Right atrium auricular region (tissue), 2 donors: ENCODE measurements at regions not wholly inside any gene's neighbourhood (a gene's known extent, or its start where the extent isn't known, plus 50 kb on each side); places are given as distances from the start of the nearest gene placed in this dataset.

Source experiments
- DNase-seq: peaks from one replicate; pipeline ENCODE4 v3.0.0-alpha.2; 2019; ENCODE audit warnings: low spot score
- H3K27ac ChIP-seq, 2 donors: fragments of 200-600 bp; sonication (generic); 1 replicate in 1 of 2; 2 replicates in 1 of 2; pipeline ENCODE4 v1.5.1; 2016 to 2019
- H3K27me3 ChIP-seq, 2 donors: fragments of 200-600 bp; sonication (generic); one replicate each; pipeline versions ENCODE4 v1.5.1 to v1.6.0; 2017 to 2019
- H3K36me3 ChIP-seq: fragments of 200-600 bp; sonication (generic); one replicate; pipeline ENCODE4 v1.5.1; 2016
- H3K4me1 ChIP-seq, 2 donors: fragments of 200-600 bp; sonication (generic); one replicate each; pipeline versions ENCODE4 v1.5.1 to v1.6.0; 2017 to 2019
- H3K4me3 ChIP-seq, 2 donors: fragments of 200-600 bp; sonication (generic); 1 replicate in 1 of 2; 2 replicates in 1 of 2; pipeline ENCODE4 v1.5.1; 2017 to 2019; ENCODE audit warnings: mild to moderate bottlenecking in 1 of 2, moderate library complexity in 1 of 2
- H3K9me3 ChIP-seq, 2 donors: fragments of 200-600 bp; sonication (generic); one replicate each; pipeline ENCODE4 v1.5.1; 2019
- TF ChIP-seq, protein P1 (sequence below), 2 donors: fragments of 200-600 bp; sonication (generic); IDR thresholded peaks; one replicate each; pipeline ENCODE4 v1.5.1; 2019; ENCODE audit warnings: antibody characterized with exemption in 2 of 2

DNA sequence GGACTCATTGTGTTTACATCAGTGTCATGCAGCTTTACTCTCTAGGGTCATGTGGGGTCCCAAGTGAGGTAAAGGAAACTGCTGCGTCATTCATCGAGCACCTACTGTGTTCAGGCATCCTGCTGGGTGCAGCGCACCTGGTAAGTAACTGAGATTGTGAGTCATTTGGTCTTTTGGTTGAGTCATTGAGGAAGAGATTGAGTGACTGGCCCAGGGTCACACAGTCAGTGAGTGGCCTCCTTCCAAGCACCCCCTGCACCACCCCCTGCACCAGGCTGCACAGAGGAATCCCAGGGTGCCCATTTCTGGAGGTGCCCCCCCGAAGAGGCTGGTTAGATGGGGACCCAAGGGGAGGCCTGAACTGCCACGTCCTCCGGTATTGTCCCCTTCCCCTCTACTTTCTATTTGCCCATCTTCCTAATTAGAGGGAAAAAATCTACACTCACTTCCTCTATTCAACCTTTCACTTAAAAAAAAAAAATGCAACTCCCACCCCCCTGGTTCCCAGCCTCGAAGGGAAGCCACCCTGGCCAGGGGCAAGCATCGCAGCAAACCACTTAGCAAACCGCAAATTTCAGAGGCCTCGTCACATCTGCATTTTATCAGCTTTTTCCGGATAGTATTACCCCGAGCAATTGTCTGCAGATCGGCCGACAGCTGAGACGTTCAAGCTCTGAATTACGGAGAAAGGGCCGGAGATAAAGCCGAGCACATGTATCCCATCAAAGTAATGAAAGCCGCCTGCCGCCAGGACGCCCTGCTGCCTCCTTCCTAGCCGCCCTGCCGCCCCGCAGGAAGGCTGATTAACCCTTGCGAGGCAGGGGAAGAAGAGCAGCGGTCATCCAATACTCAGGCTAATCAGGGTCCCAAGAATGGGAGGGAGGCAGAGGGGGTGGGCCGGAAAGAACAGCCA, 96.3 kb upstream of the MSX1 start:
- Histone ChIP-seq H3K27ac (no peak overlapping the region), H3K27me3 (no peaks in the 10 kb centered on the region), H3K9me3 (no peaks in the 10 kb centered on the region), H3K36me3 (no peaks in the 10 kb centered on the region), H3K4me3 (no peak overlapping the region), H3K4me1 (no peaks in the 10 kb centered on the region)
- TF ChIP-seq, protein P1, sequence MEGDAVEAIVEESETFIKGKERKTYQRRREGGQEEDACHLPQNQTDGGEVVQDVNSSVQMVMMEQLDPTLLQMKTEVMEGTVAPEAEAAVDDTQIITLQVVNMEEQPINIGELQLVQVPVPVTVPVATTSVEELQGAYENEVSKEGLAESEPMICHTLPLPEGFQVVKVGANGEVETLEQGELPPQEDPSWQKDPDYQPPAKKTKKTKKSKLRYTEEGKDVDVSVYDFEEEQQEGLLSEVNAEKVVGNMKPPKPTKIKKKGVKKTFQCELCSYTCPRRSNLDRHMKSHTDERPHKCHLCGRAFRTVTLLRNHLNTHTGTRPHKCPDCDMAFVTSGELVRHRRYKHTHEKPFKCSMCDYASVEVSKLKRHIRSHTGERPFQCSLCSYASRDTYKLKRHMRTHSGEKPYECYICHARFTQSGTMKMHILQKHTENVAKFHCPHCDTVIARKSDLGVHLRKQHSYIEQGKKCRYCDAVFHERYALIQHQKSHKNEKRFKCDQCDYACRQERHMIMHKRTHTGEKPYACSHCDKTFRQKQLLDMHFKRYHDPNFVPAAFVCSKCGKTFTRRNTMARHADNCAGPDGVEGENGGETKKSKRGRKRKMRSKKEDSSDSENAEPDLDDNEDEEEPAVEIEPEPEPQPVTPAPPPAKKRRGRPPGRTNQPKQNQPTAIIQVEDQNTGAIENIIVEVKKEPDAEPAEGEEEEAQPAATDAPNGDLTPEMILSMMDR (IDR thresholded peaks at IDR 0.05), result no peak
- DNase-seq, result no peak

DNA sequence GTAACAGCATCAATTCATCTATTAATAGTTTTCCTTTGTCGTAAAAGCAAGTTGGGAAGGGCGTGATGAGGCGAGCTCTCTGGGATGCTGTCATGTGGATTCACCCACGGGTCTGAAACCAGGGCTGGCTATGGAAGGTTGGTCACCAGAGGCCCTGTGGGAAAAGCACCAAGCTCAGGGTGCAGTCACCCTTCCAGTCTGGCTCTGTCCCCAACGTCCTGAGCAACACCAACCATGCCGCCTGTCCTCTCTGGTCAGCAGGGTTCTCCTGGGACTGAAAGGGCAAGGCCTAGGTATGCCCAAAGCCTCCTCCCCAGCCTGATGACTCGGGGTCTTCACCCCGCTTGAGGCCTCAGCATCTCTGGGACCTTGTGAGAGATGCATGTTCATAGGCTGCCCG, 97.2 kb upstream of the MSX1 start:
- no peaks in the 10 kb centered on the region for H3K27me3 ChIP-seq
- TF ChIP-seq, protein P1 (IDR thresholded peaks at IDR 0.05), result no peak
- H3K4me1 ChIP-seq, result no peaks in the 10 kb centered on the region
- no peak overlapping the region for H3K4me3 ChIP-seq
- H3K36me3 ChIP-seq, result no peaks in the 10 kb centered on the region
- H3K27ac ChIP-seq, result no peak overlapping the region
- H3K9me3 ChIP-seq, result no peaks in the 10 kb centered on the region
- no peak for DNase-seq

DNA sequence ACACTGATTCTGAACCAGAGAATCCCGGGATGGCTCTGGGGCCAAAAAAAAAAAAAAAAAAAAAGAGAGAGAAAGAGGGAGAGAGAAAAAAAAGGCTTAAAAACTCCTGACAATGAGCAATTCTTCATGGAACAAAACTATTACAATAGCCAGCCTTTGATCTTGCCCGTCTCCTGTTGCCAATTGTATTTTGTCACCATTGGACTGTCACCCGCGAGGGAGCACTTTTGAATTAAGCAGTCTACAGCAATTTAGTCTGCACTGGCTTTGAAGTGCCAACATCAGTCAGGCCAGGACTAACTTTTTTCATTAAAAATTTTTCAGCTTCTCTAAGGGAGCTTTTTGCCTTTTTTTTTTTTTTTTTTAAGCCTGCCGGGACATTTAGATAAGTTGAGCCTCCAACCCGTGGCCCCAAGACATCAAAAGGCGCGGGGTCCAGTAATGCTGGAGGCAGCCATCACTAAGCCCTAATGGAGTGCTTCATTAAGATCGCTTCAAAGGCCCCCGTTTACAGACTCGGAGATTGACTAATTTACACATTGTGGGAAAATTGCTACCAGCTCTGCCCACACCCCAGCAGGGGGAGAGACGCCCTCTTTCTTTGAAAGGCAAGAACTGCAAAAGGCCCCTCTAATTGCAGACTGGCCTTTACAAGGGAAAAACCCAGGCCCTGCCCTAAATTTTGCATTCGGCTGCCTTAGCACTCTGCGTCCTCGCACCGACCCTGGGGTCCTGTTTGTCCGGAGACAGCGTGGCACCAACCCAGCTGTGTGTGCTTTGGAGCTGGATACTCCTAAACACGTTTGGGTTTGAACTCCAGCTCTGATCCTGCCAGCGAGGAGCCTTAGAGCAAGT, 98.1 kb upstream of the MSX1 start:
- H3K36me3 ChIP-seq, result no peaks in the 10 kb centered on the region
- no peaks in the 10 kb centered on the region for H3K27me3 ChIP-seq
- DNase-seq, result no peak
- TF ChIP-seq, protein P1 (IDR thresholded peaks at IDR 0.05), result no peak
- H3K4me3 ChIP-seq, result no peak overlapping the region
- no peaks in the 10 kb centered on the region for H3K9me3 ChIP-seq
- H3K27ac ChIP-seq, result no peak overlapping the region
- H3K4me1 ChIP-seq, result no peaks in the 10 kb centered on the region

DNA sequence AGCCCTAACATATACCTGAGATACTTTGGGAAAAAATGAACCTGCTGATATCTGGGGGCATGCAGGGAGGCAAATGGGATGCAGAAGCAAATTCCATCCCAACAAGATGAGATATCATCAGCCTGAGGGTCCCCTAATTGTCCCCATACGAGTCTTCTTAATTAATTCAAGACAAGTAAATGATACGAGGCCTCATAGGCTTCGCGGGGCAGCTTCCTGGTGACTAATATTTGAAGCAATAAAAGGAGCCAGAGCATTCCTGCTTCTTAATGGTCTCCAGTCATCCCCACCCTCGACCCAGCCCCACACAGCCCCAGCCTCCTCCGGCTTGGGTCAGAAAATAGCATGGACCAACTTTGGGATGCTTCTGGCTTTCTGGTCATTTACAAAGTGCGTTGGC, 99.6 kb upstream of the MSX1 start:
- no peaks in the 10 kb centered on the region for H3K27me3 ChIP-seq
- H3K9me3 ChIP-seq, result no peaks in the 10 kb centered on the region
- no peak overlapping the region for H3K4me3 ChIP-seq
- H3K27ac ChIP-seq, result no peak overlapping the region
- TF ChIP-seq, protein P1 (IDR thresholded peaks at IDR 0.05), result no peak
- no peaks in the 10 kb centered on the region for H3K4me1 ChIP-seq
- no peaks in the 10 kb centered on the region for H3K36me3 ChIP-seq
- no peak for DNase-seq

DNA sequence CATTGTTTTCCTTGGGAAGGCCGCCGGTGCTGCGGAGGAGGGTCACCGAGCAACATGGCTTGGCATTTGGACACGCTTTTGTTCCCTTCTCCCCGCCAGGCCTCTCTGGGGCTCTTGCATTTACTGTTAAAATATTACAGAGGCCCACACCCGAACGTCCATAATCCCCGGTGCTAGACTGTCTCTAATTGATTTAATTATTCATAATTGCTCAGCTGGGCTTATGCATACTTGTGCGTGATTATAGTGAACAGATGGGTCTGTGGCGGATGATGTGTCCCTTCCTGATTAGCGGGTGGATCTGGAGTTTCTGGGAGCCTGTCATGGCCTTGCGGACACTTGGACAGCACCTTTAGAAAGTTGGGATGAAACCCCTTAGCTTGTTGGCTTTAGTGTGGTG, 100.2 kb upstream of the MSX1 start:
- Histone ChIP-seq H3K27me3 (no peaks in the 10 kb centered on the region), H3K36me3 (no peaks in the 10 kb centered on the region), H3K4me3 (no peak overlapping the region), H3K4me1 (no peaks in the 10 kb centered on the region), H3K27ac (no peak overlapping the region), H3K9me3 (no peaks in the 10 kb centered on the region)
- TF ChIP-seq, protein P1 (IDR thresholded peaks at IDR 0.05), result no peak
- no peak for DNase-seq
